T47D (cell line): ENCODE measurements at regions not wholly inside any gene's neighbourhood (a gene's known extent, or its start where the extent isn't known, plus 50 kb on each side); places are given as distances from the start of the nearest gene placed in this dataset.

Experiments used
- DNase-seq, 2 experiments: peaks; one replicate each; pipeline versions ENCODE4 v3.0.0 to v3.0.0-alpha.2; 2011 to 2012; ENCODE audit warnings: low read depth in 1 of 2, low spot score in 1 of 2
- JUND ChIP-seq: IDR thresholded peaks from 2 replicates; pipeline ENCODE4 v1.6.1; 2012; ENCODE audit warnings: low read depth
- in situ Hi-C: cut with HindIII; loops from 2 replicates; pipeline ENCODE4 v1.10.0; 2016; ENCODE audit warnings: low sequenced_read_pairs, low pct_unique_long_range_greater_than_20kb

GRCh38 chr1:112172294-112172882, 182.9 kb upstream of the KCND3 start:
- peak; percentile 36 to 67 for DNase-seq
- no peak for TF ChIP-seq JUND
- in situ Hi-C loops: no loop called here

GRCh38 chr1:112177314-112177713, 187.8 kb upstream of the KCND3 start:
- in situ Hi-C loops: no loop called here
- no peak for TF ChIP-seq JUND
- DNase-seq: no peak

- DNase-seq: no peak
- no peak for TF ChIP-seq JUND
- in situ Hi-C loops: no loop called here
These were observed 199.1 kb upstream of the KCND3 start for GRCh38 chr1:112188611-112189010.

- in situ Hi-C loops: no loop called here
- TF ChIP-seq JUND: no peak
- DNase-seq: no peak
These were observed 199.9 kb upstream of the CTTNBP2NL start for GRCh38 chr1:112196008-112196588.

GRCh38 chr1:112196731-112197130, 199.3 kb upstream of the CTTNBP2NL start:
- no peak for DNase-seq
- no peak for TF ChIP-seq JUND
- in situ Hi-C loops: no loop called here

- no peak for TF ChIP-seq JUND
- in situ Hi-C loops: no loop called here
- DNase-seq: no peak
These were observed 186.5 kb upstream of the CTTNBP2NL start for GRCh38 chr1:112209493-112209892.

GRCh38 chr1:112219267-112219666, 176.7 kb upstream of the CTTNBP2NL start:
- TF ChIP-seq JUND: no peak
- DNase-seq: no peak
- in situ Hi-C loops: no loop called here

GRCh38 chr1:112230232-112230631, 165.8 kb upstream of the CTTNBP2NL start:
- TF ChIP-seq JUND: no peak
- peak in 1 of 2 experiments; percentile 1 for DNase-seq
- in situ Hi-C loops: no loop called here

GRCh38 chr1:112231331-112231730, 164.7 kb upstream of the CTTNBP2NL start:
- TF ChIP-seq JUND: no peak
- in situ Hi-C loops: no loop called here
- DNase-seq: no peak

GRCh38 chr1:112232848-112233247, 163.2 kb upstream of the CTTNBP2NL start:
- TF ChIP-seq JUND: no peak
- in situ Hi-C loops: no loop called here
- DNase-seq: no peak

GRCh38 chr1:112234710-112235109, 161.3 kb upstream of the CTTNBP2NL start:
- in situ Hi-C loops: no loop called here
- DNase-seq: no peak
- no peak for TF ChIP-seq JUND

- in situ Hi-C loops: no loop called here
- DNase-seq: no peak
- no peak for TF ChIP-seq JUND
These were observed 157.9 kb upstream of the CTTNBP2NL start for GRCh38 chr1:112237983-112238545.

- in situ Hi-C loops: no loop called here
- no peak for DNase-seq
- TF ChIP-seq JUND: no peak
These were observed 156.2 kb upstream of the CTTNBP2NL start for GRCh38 chr1:112239683-112240330.
